ENCODE measurements at regions not wholly inside any gene's neighbourhood (a gene's known extent, or its start where the extent isn't known, plus 50 kb on each side); places are given as distances from the start of the nearest gene placed in this dataset.

DNA sequence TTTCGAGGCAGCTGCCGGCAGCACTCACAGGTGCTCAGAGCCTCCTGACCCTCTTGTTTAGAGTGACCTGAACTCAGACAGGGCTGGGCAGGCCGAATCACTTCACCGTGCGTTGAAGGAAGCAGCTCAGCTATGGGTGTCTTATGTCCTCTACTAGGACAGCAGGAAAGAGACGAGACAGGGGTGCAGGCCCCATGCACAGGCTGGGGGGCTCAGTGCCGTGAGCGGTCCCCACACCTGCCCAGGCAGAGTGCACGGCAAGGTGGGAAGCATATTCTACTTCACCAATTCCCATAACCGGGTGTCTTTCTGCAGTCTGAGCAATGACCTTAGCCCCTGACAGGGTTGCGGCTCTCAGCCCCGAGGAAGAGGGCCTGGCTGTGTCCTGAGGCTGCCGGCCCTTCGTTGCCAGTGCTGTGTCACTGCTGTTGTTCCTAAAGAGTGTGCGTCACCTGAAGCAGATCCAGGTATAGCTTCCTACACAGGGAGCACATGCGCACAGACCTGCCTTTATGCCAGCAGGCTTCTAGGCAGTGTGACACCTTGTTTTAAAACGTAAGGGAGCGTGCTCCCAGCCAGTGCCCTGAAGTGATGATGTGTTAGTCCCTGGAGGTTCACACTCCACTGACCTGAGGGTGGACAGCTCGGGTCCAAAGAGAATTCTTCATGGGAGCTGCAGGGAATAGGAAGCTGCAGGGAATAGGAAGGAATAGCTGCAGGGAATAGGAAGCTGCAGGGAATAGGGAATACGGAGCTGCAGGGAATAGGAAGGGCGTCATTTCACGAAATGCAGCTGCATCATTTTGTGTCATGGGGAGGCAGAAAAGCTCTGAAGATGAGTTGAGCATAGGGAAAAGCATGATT, 207.9 kb upstream of the SALL3 start:
- Histone ChIP-seq H2AFZ (ENCODE audit: low read depth, low read length) (no peak overlapping the region), H3K79me2 (ENCODE audit: low read length) (no peaks in the 10 kb centered on the region), H3K27ac (ENCODE audit: low read length) (no peak overlapping the region), H3K4me2 (ENCODE audit: low read length) (no peak overlapping the region), H3K4me3 (ENCODE audit: low read length) (no peak overlapping the region), H3K27me3 (ENCODE audit: low read depth, low read length) (no peaks in the 10 kb centered on the region), H3K9ac (ENCODE audit: low read length) (no peak overlapping the region), H3K9me3 (ENCODE audit: insufficient read depth, low read length) (no peaks in the 10 kb centered on the region), H4K20me1 (ENCODE audit: insufficient read depth, low read length) (no peaks in the 10 kb centered on the region), H3K36me3 (replicated peaks; ENCODE audit: low read depth, low read length) (no peaks in the 10 kb centered on the region), H3K4me1 (ENCODE audit: low read length) (no peaks in the 10 kb centered on the region)
- no peak for TF ChIP-seq EZH2phosphoT487 (IDR thresholded peaks at IDR 0.05; ENCODE audit: low read depth)
- TF ChIP-seq, protein P1, sequence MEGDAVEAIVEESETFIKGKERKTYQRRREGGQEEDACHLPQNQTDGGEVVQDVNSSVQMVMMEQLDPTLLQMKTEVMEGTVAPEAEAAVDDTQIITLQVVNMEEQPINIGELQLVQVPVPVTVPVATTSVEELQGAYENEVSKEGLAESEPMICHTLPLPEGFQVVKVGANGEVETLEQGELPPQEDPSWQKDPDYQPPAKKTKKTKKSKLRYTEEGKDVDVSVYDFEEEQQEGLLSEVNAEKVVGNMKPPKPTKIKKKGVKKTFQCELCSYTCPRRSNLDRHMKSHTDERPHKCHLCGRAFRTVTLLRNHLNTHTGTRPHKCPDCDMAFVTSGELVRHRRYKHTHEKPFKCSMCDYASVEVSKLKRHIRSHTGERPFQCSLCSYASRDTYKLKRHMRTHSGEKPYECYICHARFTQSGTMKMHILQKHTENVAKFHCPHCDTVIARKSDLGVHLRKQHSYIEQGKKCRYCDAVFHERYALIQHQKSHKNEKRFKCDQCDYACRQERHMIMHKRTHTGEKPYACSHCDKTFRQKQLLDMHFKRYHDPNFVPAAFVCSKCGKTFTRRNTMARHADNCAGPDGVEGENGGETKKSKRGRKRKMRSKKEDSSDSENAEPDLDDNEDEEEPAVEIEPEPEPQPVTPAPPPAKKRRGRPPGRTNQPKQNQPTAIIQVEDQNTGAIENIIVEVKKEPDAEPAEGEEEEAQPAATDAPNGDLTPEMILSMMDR (IDR thresholded peaks at IDR 0.05; ENCODE audit: low read depth, low read length), result no peak

DNA sequence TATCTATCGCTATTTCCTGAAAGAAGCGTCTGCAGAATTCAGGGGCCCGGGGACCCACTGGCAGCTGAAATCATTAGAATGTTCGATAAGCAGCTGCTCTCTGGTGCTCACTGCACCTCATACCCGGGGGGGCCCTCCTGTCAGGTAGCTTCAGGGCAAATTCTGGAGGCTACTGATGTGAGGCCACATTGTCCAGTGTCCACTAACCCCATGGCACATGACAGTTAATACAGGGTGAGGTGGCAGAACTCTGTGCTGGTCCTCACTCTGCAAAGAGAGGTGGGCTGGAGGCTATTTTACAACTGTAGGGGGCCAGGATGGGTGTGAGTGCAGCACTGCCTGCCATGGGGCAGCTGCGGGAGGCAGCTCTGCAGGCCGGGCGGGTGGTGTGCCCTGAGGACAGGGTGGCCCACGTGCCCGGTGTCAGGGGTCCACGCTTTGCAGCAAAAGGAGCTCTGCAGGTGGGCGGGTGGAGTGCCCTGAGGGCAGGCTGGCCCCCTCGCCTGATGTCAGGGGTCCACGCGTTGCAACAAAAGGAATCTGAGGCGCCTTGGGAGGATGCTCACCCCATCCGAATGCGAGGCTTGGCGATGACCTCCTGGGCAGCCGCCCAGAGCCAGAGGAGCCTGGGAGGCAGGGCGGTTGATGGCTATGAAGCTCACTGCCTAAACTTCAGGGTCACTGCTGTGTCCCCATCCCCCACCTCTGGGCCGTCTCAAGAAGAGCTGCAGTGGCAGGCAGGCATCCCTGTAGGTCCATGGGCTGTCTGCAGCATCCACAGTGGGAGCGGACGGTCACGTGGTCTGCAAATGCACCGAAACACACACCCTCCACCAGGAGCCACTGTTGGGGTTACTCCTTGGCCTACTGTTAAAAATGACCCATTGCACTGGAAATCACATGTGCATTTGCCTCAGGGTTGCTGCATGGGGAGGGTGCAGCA, 207.0 kb upstream of the SALL3 start:
- no peak overlapping the region for H3K9ac ChIP-seq (ENCODE audit: low read length)
- no peaks in the 10 kb centered on the region for H3K27me3 ChIP-seq (ENCODE audit: low read depth, low read length)
- H3K79me2 ChIP-seq (ENCODE audit: low read length), result no peaks in the 10 kb centered on the region
- no peak overlapping the region for H3K4me3 ChIP-seq (ENCODE audit: low read length)
- no peak overlapping the region for H3K4me2 ChIP-seq (ENCODE audit: low read length)
- no peaks in the 10 kb centered on the region for H4K20me1 ChIP-seq (ENCODE audit: insufficient read depth, low read length)
- no peaks in the 10 kb centered on the region for H3K36me3 ChIP-seq (replicated peaks; ENCODE audit: low read depth, low read length)
- H3K27ac ChIP-seq (ENCODE audit: low read length), result no peak overlapping the region
- H3K4me1 ChIP-seq (ENCODE audit: low read length), result no peaks in the 10 kb centered on the region
- H3K9me3 ChIP-seq (ENCODE audit: insufficient read depth, low read length), result no peaks in the 10 kb centered on the region
- TF ChIP-seq, protein P1 (IDR thresholded peaks at IDR 0.05; ENCODE audit: low read depth, low read length), result no peak
- no peak for TF ChIP-seq EZH2phosphoT487 (IDR thresholded peaks at IDR 0.05; ENCODE audit: low read depth)
- no peak overlapping the region for H2AFZ ChIP-seq (ENCODE audit: low read depth, low read length)

DNA sequence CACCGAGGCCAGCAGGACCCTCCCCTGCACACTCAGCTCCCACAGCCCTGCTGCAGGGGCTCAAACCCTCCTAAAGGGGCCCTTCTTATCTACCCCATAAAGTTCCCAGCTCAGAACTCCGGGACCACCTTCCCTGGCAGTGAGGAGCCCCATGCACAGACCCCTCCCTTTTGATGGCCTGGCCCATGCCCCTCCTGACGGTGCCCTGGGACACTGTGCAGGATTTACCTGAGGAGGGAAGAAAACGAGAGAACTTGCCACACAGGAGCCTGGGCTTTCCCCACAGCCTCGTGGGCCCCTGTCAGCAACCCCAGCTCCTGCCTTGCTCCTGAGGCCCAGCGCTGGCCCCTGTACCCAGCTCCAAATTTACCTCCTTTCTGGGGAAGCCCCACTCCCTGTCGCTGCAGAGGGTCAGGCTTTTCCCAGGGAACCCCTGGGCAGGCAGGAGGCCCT, 206.3 kb upstream of the SALL3 start:
- no peaks in the 10 kb centered on the region for H3K9me3 ChIP-seq (ENCODE audit: insufficient read depth, low read length)
- H3K79me2 ChIP-seq (ENCODE audit: low read length), result no peaks in the 10 kb centered on the region
- TF ChIP-seq EZH2phosphoT487 (IDR thresholded peaks at IDR 0.05; ENCODE audit: low read depth), result no peak
- TF ChIP-seq, protein P1 (IDR thresholded peaks at IDR 0.05; ENCODE audit: low read depth, low read length), result no peak
- H3K36me3 ChIP-seq (replicated peaks; ENCODE audit: low read depth, low read length), result no peaks in the 10 kb centered on the region
- H3K4me3 ChIP-seq (ENCODE audit: low read length), result no peak overlapping the region
- H3K27me3 ChIP-seq (ENCODE audit: low read depth, low read length), result no peaks in the 10 kb centered on the region
- H3K4me2 ChIP-seq (ENCODE audit: low read length), result no peak overlapping the region
- no peak overlapping the region for H2AFZ ChIP-seq (ENCODE audit: low read depth, low read length)
- H3K27ac ChIP-seq (ENCODE audit: low read length), result no peak overlapping the region
- no peaks in the 10 kb centered on the region for H3K4me1 ChIP-seq (ENCODE audit: low read length)
- H4K20me1 ChIP-seq (ENCODE audit: insufficient read depth, low read length), result no peaks in the 10 kb centered on the region
- no peak overlapping the region for H3K9ac ChIP-seq (ENCODE audit: low read length)

DNA sequence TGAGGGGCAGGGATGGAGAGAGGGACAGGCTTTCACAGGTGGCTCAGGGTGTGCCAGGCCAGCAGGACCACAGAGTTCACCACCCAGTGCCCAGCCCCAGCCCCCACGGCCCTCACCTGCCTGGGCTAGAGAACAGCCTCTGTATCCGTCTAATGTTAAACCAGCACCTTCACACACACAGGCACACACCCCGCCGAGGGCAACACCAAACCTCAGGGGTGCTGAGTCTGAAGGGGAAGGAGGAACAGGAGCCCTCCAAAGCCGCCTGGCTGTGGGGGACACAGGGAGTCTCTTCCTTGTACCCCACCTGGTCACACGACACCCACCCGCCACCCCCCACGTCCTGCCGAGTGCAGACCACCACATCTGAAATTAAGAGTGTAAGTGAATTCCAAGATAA, 205.8 kb upstream of the SALL3 start:
- H2AFZ ChIP-seq (ENCODE audit: low read depth, low read length), result no peak overlapping the region
- no peaks in the 10 kb centered on the region for H4K20me1 ChIP-seq (ENCODE audit: insufficient read depth, low read length)
- no peak overlapping the region for H3K9ac ChIP-seq (ENCODE audit: low read length)
- no peaks in the 10 kb centered on the region for H3K27me3 ChIP-seq (ENCODE audit: low read depth, low read length)
- H3K4me2 ChIP-seq (ENCODE audit: low read length), result no peak overlapping the region
- H3K36me3 ChIP-seq (replicated peaks; ENCODE audit: low read depth, low read length), result no peaks in the 10 kb centered on the region
- TF ChIP-seq, protein P1 (IDR thresholded peaks at IDR 0.05; ENCODE audit: low read depth, low read length), result no peak
- no peak for TF ChIP-seq EZH2phosphoT487 (IDR thresholded peaks at IDR 0.05; ENCODE audit: low read depth)
- no peak overlapping the region for H3K4me3 ChIP-seq (ENCODE audit: low read length)
- H3K4me1 ChIP-seq (ENCODE audit: low read length), result no peaks in the 10 kb centered on the region
- H3K79me2 ChIP-seq (ENCODE audit: low read length), result no peaks in the 10 kb centered on the region
- no peak overlapping the region for H3K27ac ChIP-seq (ENCODE audit: low read length)
- H3K9me3 ChIP-seq (ENCODE audit: insufficient read depth, low read length), result no peaks in the 10 kb centered on the region
